GM12878 (cell line): ENCODE measurements at regions not wholly inside any gene's neighbourhood (a gene's known extent, or its start where the extent isn't known, plus 50 kb on each side); places are given as distances from the start of the nearest gene placed in this dataset.

Experiments used
- ATAC-seq: fragments of 200-7000 bp; cut with Tn5 transposase; 3 replicates; pipeline ENCODE4 v1.9.1; 2020; ENCODE audit warnings: mild to moderate bottlenecking, moderate library complexity
- BruUV-seq: library from RNA; stranded (reverse); fragments of 400-500 nt; replicated peaks from 2 replicates; lab custom pipeline; 2021; lab: Mats Ljungman, UMichigan
- CTCF ChIA-PET: fragments of 300-600 bp; sonication (Branson Sonifier 250); formaldehyde crosslinking; extraction: SDS; loops from one replicate; lab custom pipeline; 2021; ENCODE audit warnings: inconsistent platforms; lab: Yijun Ruan, JAX
- POLR2A ChIA-PET: fragments of 350-600 bp; formaldehyde crosslinking; extraction: SDS; loops from one replicate; lab custom pipeline; 2021; ENCODE audit warnings: inconsistent platforms; lab: Charles Lee
- RAD21 ChIA-PET: fragments of 300-600 bp; sonication (Branson Sonifier 250); formaldehyde crosslinking; loops from one replicate; lab custom pipeline; 2023; ENCODE audit warnings: antibody characterized with exemption; ENCODE audit not compliant: unreplicated experiment; lab: Charles Lee
- SMC1A ChIA-PET: fragments of 300-600 bp; sonication (Branson Sonifier 250); formaldehyde crosslinking; loops from one replicate; lab custom pipeline; 2023; ENCODE audit not compliant: unreplicated experiment, uncharacterized antibody; lab: Charles Lee
- DNase-seq: peaks from one replicate; pipeline ENCODE4 v3.0.0-alpha.2; 2011; ENCODE audit warnings: low read depth, low spot score
- FAIRE-seq: peaks from 3 replicates; lab custom pipeline; 2011; peaks lifted over from hg19 to GRCh38; lab: Jason Lieb, UNC
- H2AFZ ChIP-seq: 2 replicates; pipeline ENCODE4 v1.6.0; 2011; ENCODE audit warnings: low read depth, low read length, control low read depth; ENCODE audit not compliant: control insufficient read depth
- H3K27ac ChIP-seq: 2 replicates; pipeline ENCODE4 v1.5.1; 2011; ENCODE audit warnings: control low read depth; ENCODE audit not compliant: control insufficient read depth, insufficient read depth
- H3K27me3 ChIP-seq, 2 experiments: replicated peaks in 1 of 2; 2 replicates each; pipeline versions ENCODE4 v1.6.0 to v1.6.1; 2011; ENCODE audit warnings: low read length in 1 of 2; ENCODE audit not compliant: control insufficient read depth in 2 of 2, insufficient read depth in 2 of 2
- H3K36me3 ChIP-seq, 2 experiments: 2 replicates each; pipeline ENCODE4 v1.5.1; 2011; ENCODE audit warnings: low read length in 1 of 2; ENCODE audit not compliant: control insufficient read depth in 2 of 2, insufficient read depth in 2 of 2
- H3K4me1 ChIP-seq: 2 replicates; pipeline ENCODE4 v1.6.1; 2011; ENCODE audit warnings: mild to moderate bottlenecking, low read length, moderate library complexity, mixed read lengths; ENCODE audit not compliant: control insufficient read depth, insufficient read depth
- H3K4me2 ChIP-seq: 2 replicates; pipeline ENCODE4 v1.6.0; 2011; ENCODE audit warnings: control low read depth; ENCODE audit not compliant: control insufficient read depth, insufficient read depth
- H3K4me3 ChIP-seq: fragments of 200-600 bp; sonication (generic); 2 replicates; pipeline ENCODE4 v1.5.1; 2016
- H3K79me2 ChIP-seq: 2 replicates; pipeline ENCODE4 v1.6.0; 2011; ENCODE audit warnings: low read length; ENCODE audit not compliant: control insufficient read depth, insufficient read depth
- H3K9ac ChIP-seq: 2 replicates; pipeline ENCODE4 v1.8.0; 2011; ENCODE audit warnings: low read length, control low read depth, mixed read lengths; ENCODE audit not compliant: control insufficient read depth, insufficient read depth
- H3K9me3 ChIP-seq: replicated peaks from 3 replicates; pipeline ENCODE4 v1.5.1; 2011; ENCODE audit warnings: mild to moderate bottlenecking, low read length; ENCODE audit not compliant: control insufficient read depth, insufficient read depth
- H4K20me1 ChIP-seq: 2 replicates; pipeline ENCODE4 v1.6.0; 2011; ENCODE audit not compliant: control insufficient read depth, insufficient read depth
- ASH2L ChIP-seq: fragments of 300-600, 200-600 bp; sonication (generic); IDR thresholded peaks from 2 replicates; pipeline ENCODE4 v1.6.1; 2017; ENCODE audit warnings: low read depth, mild to moderate bottlenecking, borderline replicate concordance
- BCL11A ChIP-seq: IDR thresholded peaks from 2 replicates; pipeline ENCODE4 v1.6.1; 2011; ENCODE audit warnings: low read depth, low read length
- ESRRA ChIP-seq: IDR thresholded peaks from 2 replicates; pipeline ENCODE4 v1.6.1; 2012; ENCODE audit warnings: mild to moderate bottlenecking, low read length, improper control_type of control experiment
- HDAC6 ChIP-seq: fragments of 200-600 bp; sonication (generic); IDR thresholded peaks from one replicate; pipeline ENCODE4 v1.8.0; 2017; ENCODE audit warnings: antibody characterized with exemption; ENCODE audit not compliant: unreplicated experiment
- TCF3 ChIP-seq: IDR thresholded peaks from 2 replicates; pipeline ENCODE4 v1.6.1; 2012; ENCODE audit warnings: low read depth, mild to moderate bottlenecking, low read length, borderline replicate concordance; ENCODE audit not compliant: insufficient read depth
- ZNF384 ChIP-seq: IDR thresholded peaks from 2 replicates; pipeline ENCODE4 v1.6.1; 2012; ENCODE audit warnings: low read depth, mild to moderate bottlenecking, low read length, improper control_type of control experiment, borderline replicate concordance
- WGBS: methylation state at CpG from one replicate; pipeline ENCODE4 v1.1.6; 2016; ENCODE audit warnings: low lambda C conversion rate; ENCODE audit not compliant: insufficient replicate concordance, insufficient coverage; ENCODE audit errors: missing lambda C conversion rate; 5-methylcytosine and 5-hydroxymethylcytosine counted together
- in situ Hi-C: fragments of 300-500 bp; cut with MboI; formaldehyde crosslinking; loops from 9 replicates; pipeline ENCODE4 v1.14.3; 2018; ENCODE audit warnings: mixed read lengths
- intact Hi-C: fragments of 100-400 bp; cut with micrococcal nuclease; formaldehyde crosslinking; loops from one replicate; pipeline ENCODE4 v1.14.2; 2022; ENCODE audit not compliant: unreplicated experiment
- TF ChIP-seq, protein P1 (sequence below): IDR thresholded peaks from 2 replicates; pipeline ENCODE4 v1.6.1; 2012; ENCODE audit warnings: low read depth, low read length, improper control_type of control experiment

- RAD21 ChIA-PET: no interaction called here
- Histone ChIP-seq H3K27ac (no peak overlapping the region), H3K4me3 (no peak overlapping the region), H3K9ac (no peak overlapping the region), H3K9me3 (no peaks in the 10 kb centered on the region), H4K20me1 (no peaks in the 10 kb centered on the region), H3K27me3 (peaks cover 0 to 3% of the 10 kb centered on the region in 2 experiments; a peak in 2 of 4 replicates), H3K79me2 (no peaks in the 10 kb centered on the region), H3K4me2 (no peak overlapping the region), H2AFZ (no peak overlapping the region), H3K4me1 (no peaks in the 10 kb centered on the region), H3K36me3 (no peaks in the 10 kb centered on the region)
- POLR2A ChIA-PET: no interaction called here
- CTCF ChIA-PET: no interaction called here
- ATAC-seq (no peak), DNase-seq (no peak), FAIRE-seq (no peak)
- intact Hi-C loops (no loop called here), in situ Hi-C loops (no loop called here)
- SMC1A ChIA-PET: no interaction called here
- TF ChIP-seq BCL11A (no peak), ASH2L (no peak)
- WGBS: 19% methylated on average over 6 of the region's 6 CpGs
- no TSS peak for BruUV-seq
Observed at GRCh38 chr20:59412181-59412580, 111.8 kb downstream of the EDN3 start.

GRCh38 chr20:59412875-59413284, 112.5 kb downstream of the EDN3 start:
- ATAC-seq (no peak), FAIRE-seq (no peak), DNase-seq (no peak)
- no peak overlapping the region for H3K4me2 ChIP-seq
- no peaks in the 10 kb centered on the region for H3K36me3 ChIP-seq
- BruUV-seq: no TSS peak
- ChIA-PET SMC1A (no interaction called here), RAD21 (no interaction called here), CTCF (interaction anchor here (0.7 to 0.8 kb wide), 2 partner anchors 8 to 16 kb away, joined by 3 to 4 read pairs; no protein-coding TSS in a partner anchor), POLR2A (no interaction called here)
- in situ Hi-C loops (no loop called here), intact Hi-C loops (no loop called here)
- H3K27ac ChIP-seq: no peak overlapping the region
- H4K20me1 ChIP-seq: no peaks in the 10 kb centered on the region
- H3K4me3 ChIP-seq: no peak overlapping the region
- no peaks in the 10 kb centered on the region for H3K79me2 ChIP-seq
- TF ChIP-seq ESRRA (no peak), ZNF384 (no peak), TCF3 (no peak), HDAC6 (no peak)
- TF ChIP-seq, protein P1, sequence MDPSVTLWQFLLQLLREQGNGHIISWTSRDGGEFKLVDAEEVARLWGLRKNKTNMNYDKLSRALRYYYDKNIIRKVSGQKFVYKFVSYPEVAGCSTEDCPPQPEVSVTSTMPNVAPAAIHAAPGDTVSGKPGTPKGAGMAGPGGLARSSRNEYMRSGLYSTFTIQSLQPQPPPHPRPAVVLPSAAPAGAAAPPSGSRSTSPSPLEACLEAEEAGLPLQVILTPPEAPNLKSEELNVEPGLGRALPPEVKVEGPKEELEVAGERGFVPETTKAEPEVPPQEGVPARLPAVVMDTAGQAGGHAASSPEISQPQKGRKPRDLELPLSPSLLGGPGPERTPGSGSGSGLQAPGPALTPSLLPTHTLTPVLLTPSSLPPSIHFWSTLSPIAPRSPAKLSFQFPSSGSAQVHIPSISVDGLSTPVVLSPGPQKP: no peak
- H3K27me3 ChIP-seq: peaks cover 0 to 3% of the 10 kb centered on the region in 2 experiments; a peak in 2 of 4 replicates
- H2AFZ ChIP-seq: no peak overlapping the region
- no peaks in the 10 kb centered on the region for H3K4me1 ChIP-seq
- H3K9me3 ChIP-seq: no peaks in the 10 kb centered on the region
- WGBS: 5% methylated on average over 6 of the region's 6 CpGs
- H3K9ac ChIP-seq: no peak overlapping the region
